Keratinocyte (primary cell): ENCODE measurements at regions not wholly inside any gene's neighbourhood (a gene's known extent, or its start where the extent isn't known, plus 50 kb on each side); places are given as distances from the start of the nearest gene placed in this dataset.

ENCODE experiments used
- DNase-seq: peaks from one replicate; pipeline ENCODE4 v3.0.0-alpha.2; 2011; ENCODE audit warnings: low read depth, missing footprints, low spot score
- FAIRE-seq: peaks from 2 replicates; lab custom pipeline; 2011; peaks lifted over from hg19 to GRCh38; lab: Jason Lieb, UNC
- H2AFZ ChIP-seq: 2 replicates; pipeline ENCODE4 v1.6.0; 2012; ENCODE audit warnings: low read length, control low read depth, inconsistent platforms; ENCODE audit not compliant: control insufficient read depth
- H3K27ac ChIP-seq: 2 replicates; pipeline ENCODE4 v1.5.1; 2011; ENCODE audit warnings: low read length; ENCODE audit not compliant: control insufficient read depth, insufficient read depth
- H3K27me3 ChIP-seq: 3 replicates; pipeline ENCODE4 v1.6.0; 2011; ENCODE audit warnings: low read length; ENCODE audit not compliant: control insufficient read depth, insufficient read depth; ENCODE audit errors: extremely low read depth
- H3K36me3 ChIP-seq, 2 experiments: 2 replicates in 1 of 2; 3 replicates in 1 of 2; pipeline ENCODE4 v1.5.1; 2011; ENCODE audit warnings: low read length in 2 of 2, mild to moderate bottlenecking in 1 of 2; ENCODE audit not compliant: control insufficient read depth in 2 of 2, insufficient read depth in 2 of 2; ENCODE audit errors: extremely low read depth in 1 of 2
- H3K4me1 ChIP-seq: 3 replicates; pipeline ENCODE4 v1.5.1; 2011; ENCODE audit warnings: low read length; ENCODE audit not compliant: control insufficient read depth, insufficient read depth; ENCODE audit errors: extremely low read depth
- H3K4me2 ChIP-seq: 3 replicates; pipeline ENCODE4 v1.6.0; 2011; ENCODE audit warnings: low read depth, low read length; ENCODE audit not compliant: control insufficient read depth, insufficient read depth; ENCODE audit errors: extremely low read depth
- H3K4me3 ChIP-seq, 3 experiments: fragments of 200-600 bp in 1 of 3; sonication (generic) in 1 of 3; 2 replicates in 2 of 3; 3 replicates in 1 of 3; pipeline ENCODE4 v1.5.1; 2011 to 2016; ENCODE audit warnings: low read length in 3 of 3, mild to moderate bottlenecking in 3 of 3, control low read depth in 2 of 3, inconsistent platforms in 1 of 3, low read depth in 1 of 3, mixed read lengths in 1 of 3, mixed run types in 1 of 3, moderate library complexity in 1 of 3; ENCODE audit not compliant: control insufficient read depth in 2 of 3, insufficient read depth in 2 of 3; ENCODE audit errors: extremely low read depth in 1 of 3
- H3K79me2 ChIP-seq: 2 replicates; pipeline ENCODE4 v1.6.0; 2012; ENCODE audit warnings: low read length; ENCODE audit not compliant: control insufficient read depth, insufficient read depth
- H3K9ac ChIP-seq: 3 replicates; pipeline ENCODE4 v1.6.0; 2011; ENCODE audit warnings: low read length; ENCODE audit not compliant: control insufficient read depth, insufficient read depth; ENCODE audit errors: extremely low read depth
- H3K9me1 ChIP-seq: 3 replicates; pipeline ENCODE4 v1.6.0; 2011; ENCODE audit warnings: low read length; ENCODE audit not compliant: control insufficient read depth, insufficient read depth; ENCODE audit errors: extremely low read depth
- H3K9me3 ChIP-seq: 2 replicates; pipeline ENCODE4 v1.5.1; 2012; ENCODE audit warnings: low read depth, low read length; ENCODE audit not compliant: control insufficient read depth
- H4K20me1 ChIP-seq: 3 replicates; pipeline ENCODE4 v1.6.0; 2011; ENCODE audit warnings: low read length; ENCODE audit not compliant: control insufficient read depth, insufficient read depth; ENCODE audit errors: extremely low read depth
- EZH2 ChIP-seq: IDR thresholded peaks from one replicate; pipeline ENCODE4 v1.6.1; 2012; ENCODE audit warnings: inconsistent platforms, mild to moderate bottlenecking, low read length, moderate library complexity
- dilution Hi-C: fragments of 300-500 bp; cut with MboI; formaldehyde crosslinking; loops from one replicate; pipeline ENCODE4 v1.7.0; 2020; ENCODE audit warnings: low sequenced_read_pairs; ENCODE audit not compliant: extremely low pct_ligation_motif_present
- TF ChIP-seq, protein P1 (sequence below), 3 experiments: IDR thresholded peaks in 1 of 3; conservative IDR thresholded peaks in 1 of 3; optimal IDR thresholded peaks in 1 of 3; 2 replicates in 2 of 3; 3 replicates in 1 of 3; pipeline versions ENCODE3 to v1.5.1; 2011; ENCODE audit warnings: low read length in 3 of 3, mild to moderate bottlenecking in 3 of 3, moderate library complexity in 2 of 3, control low read depth in 1 of 3, inconsistent platforms in 1 of 3; ENCODE audit not compliant: insufficient read depth in 2 of 3; ENCODE audit errors: extremely low read depth in 1 of 3

- no peaks in the 10 kb centered on the region for H3K9me3 ChIP-seq
- TF ChIP-seq, protein P1, sequence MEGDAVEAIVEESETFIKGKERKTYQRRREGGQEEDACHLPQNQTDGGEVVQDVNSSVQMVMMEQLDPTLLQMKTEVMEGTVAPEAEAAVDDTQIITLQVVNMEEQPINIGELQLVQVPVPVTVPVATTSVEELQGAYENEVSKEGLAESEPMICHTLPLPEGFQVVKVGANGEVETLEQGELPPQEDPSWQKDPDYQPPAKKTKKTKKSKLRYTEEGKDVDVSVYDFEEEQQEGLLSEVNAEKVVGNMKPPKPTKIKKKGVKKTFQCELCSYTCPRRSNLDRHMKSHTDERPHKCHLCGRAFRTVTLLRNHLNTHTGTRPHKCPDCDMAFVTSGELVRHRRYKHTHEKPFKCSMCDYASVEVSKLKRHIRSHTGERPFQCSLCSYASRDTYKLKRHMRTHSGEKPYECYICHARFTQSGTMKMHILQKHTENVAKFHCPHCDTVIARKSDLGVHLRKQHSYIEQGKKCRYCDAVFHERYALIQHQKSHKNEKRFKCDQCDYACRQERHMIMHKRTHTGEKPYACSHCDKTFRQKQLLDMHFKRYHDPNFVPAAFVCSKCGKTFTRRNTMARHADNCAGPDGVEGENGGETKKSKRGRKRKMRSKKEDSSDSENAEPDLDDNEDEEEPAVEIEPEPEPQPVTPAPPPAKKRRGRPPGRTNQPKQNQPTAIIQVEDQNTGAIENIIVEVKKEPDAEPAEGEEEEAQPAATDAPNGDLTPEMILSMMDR (optimal IDR thresholded peaks at IDR 0.05 in 1 of 3, IDR thresholded peaks at IDR 0.05 in 1 of 3, conservative IDR thresholded peaks at IDR 0.05 in 1 of 3; ENCODE audit: extremely low read depth in 1 of 3, insufficient read depth in 2 of 3, low read length in 3 of 3), result no peak
- no peak for TF ChIP-seq EZH2
- no peak overlapping the region for H3K27ac ChIP-seq
- H4K20me1 ChIP-seq, result no peaks in the 10 kb centered on the region
- H3K27me3 ChIP-seq, result no peaks in the 10 kb centered on the region
- H3K36me3 ChIP-seq, result no peaks in the 10 kb centered on the region
- dilution Hi-C loops, result no loop called here
- H3K4me2 ChIP-seq, result no peak overlapping the region
- DNase-seq, result no peak
- no peaks in the 10 kb centered on the region for H3K4me1 ChIP-seq
- FAIRE-seq, result no peak
- no peaks in the 10 kb centered on the region for H3K9me1 ChIP-seq
- H3K9ac ChIP-seq, result no peak overlapping the region
- no peak overlapping the region for H3K4me3 ChIP-seq
- no peak overlapping the region for H2AFZ ChIP-seq
- no peaks in the 10 kb centered on the region for H3K79me2 ChIP-seq
These were observed 220.3 kb upstream of the ARID2 start for GRCh38 chr12:45509187-45509586.

DNA sequence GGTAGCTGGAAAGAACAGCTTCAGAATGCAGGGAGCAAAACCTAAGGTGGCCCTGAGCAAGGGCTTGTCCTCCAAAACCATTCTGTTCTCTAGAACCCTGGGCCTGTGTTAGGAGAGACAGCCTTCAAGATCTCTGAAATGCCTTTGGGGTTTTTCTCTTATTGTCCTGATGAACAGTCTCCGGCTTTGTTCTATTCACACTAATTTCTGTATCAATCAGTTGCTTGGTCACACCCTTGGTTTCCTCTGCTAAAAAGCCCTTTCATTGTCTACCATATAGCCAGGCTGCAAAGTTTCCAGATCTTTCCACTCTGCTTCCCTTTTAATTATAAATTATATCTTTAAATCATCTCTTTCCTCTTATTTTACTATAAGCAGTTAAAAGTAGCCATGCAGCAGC is 219.9 kb upstream of the ARID2 start:
- Histone ChIP-seq H2AFZ (no peak overlapping the region), H4K20me1 (no peaks in the 10 kb centered on the region), H3K27ac (no peak overlapping the region), H3K4me3 (no peak overlapping the region), H3K4me1 (no peaks in the 10 kb centered on the region), H3K79me2 (no peaks in the 10 kb centered on the region), H3K36me3 (no peaks in the 10 kb centered on the region), H3K27me3 (no peaks in the 10 kb centered on the region), H3K9me1 (no peaks in the 10 kb centered on the region), H3K4me2 (no peak overlapping the region), H3K9me3 (no peaks in the 10 kb centered on the region), H3K9ac (no peak overlapping the region)
- TF ChIP-seq, protein P1 (optimal IDR thresholded peaks at IDR 0.05 in 1 of 3, IDR thresholded peaks at IDR 0.05 in 1 of 3, conservative IDR thresholded peaks at IDR 0.05 in 1 of 3; ENCODE audit: extremely low read depth in 1 of 3, insufficient read depth in 2 of 3, low read length in 3 of 3), result no peak
- TF ChIP-seq EZH2, result no peak
- no peak for FAIRE-seq
- dilution Hi-C loops, result no loop called here
- no peak for DNase-seq
